Activated naive CD8-positive, alpha-beta T cell treated with anti-CD3 and anti-CD28 coated beads, Interleukin-2, amount 50 U/mL, for 24 hours (primary cell): ENCODE measurements at regions not wholly inside any gene's neighbourhood (a gene's known extent, or its start where the extent isn't known, plus 50 kb on each side); places are given as distances from the start of the nearest gene placed in this dataset.
A peak's percentile ranks its signal among the peaks of the same experiment; 100 is the strongest.

Experiments
- ATAC-seq: fragments of 150-1000 bp; cut with Tn5 transposase; one replicate; pipeline ENCODE4 v1.10.0; 2021
- DNase-seq: peaks from one replicate; pipeline ENCODE4 v3.0.0; 2021
- H3K27ac Mint-ChIP-seq: one replicate; pipeline ENCODE4 v1.8.0; 2021; ENCODE audit warnings: mild to moderate bottlenecking, mixed read lengths
- H3K27me3 Mint-ChIP-seq: one replicate; pipeline ENCODE4 v1.8.0; 2021; ENCODE audit warnings: mixed read lengths
- H3K36me3 Mint-ChIP-seq: one replicate; pipeline ENCODE4 v1.8.0; 2021; ENCODE audit warnings: low read depth, mixed read lengths
- H3K4me1 Mint-ChIP-seq: one replicate; pipeline ENCODE4 v1.8.0; 2021; ENCODE audit warnings: mixed read lengths
- H3K4me3 Mint-ChIP-seq: one replicate; pipeline ENCODE4 v1.8.0; 2021; ENCODE audit warnings: mild to moderate bottlenecking, moderate library complexity, mixed read lengths
- H3K9me3 Mint-ChIP-seq: one replicate; pipeline ENCODE4 v1.8.0; 2021; ENCODE audit warnings: mixed read lengths

GRCh38 chr18:62442391-62442790, 80.4 kb upstream of the ZCCHC2 start:
- H3K9me3 Mint-ChIP-seq: no peaks in the 10 kb centered on the region
- ATAC-seq: no peak

GRCh38 chr18:62445386-62445917, 77.4 kb upstream of the ZCCHC2 start:
- no peaks in the 10 kb centered on the region for H3K9me3 Mint-ChIP-seq
- H3K4me1 Mint-ChIP-seq: no peaks in the 10 kb centered on the region
- no peak for ATAC-seq
- H3K27me3 Mint-ChIP-seq: no peaks in the 10 kb centered on the region
- no peak for DNase-seq
- no peak overlapping the region for H3K4me3 Mint-ChIP-seq
- H3K27ac Mint-ChIP-seq: no peak overlapping the region
- H3K36me3 Mint-ChIP-seq: no peaks in the 10 kb centered on the region

More at GRCh38 chr18:62442391-62442790, 80.4 kb upstream of the ZCCHC2 start:
- Mint-ChIP-seq H3K4me1 (no peaks in the 10 kb centered on the region), H3K27me3 (peaks cover 3% of the 10 kb centered on the region), H3K4me3 (no peak overlapping the region), H3K36me3 (no peaks in the 10 kb centered on the region), H3K27ac (no peak overlapping the region)
- DNase-seq: no peak

GRCh38 chr18:62446511-62446910, 76.3 kb upstream of the ZCCHC2 start:
- H3K36me3 Mint-ChIP-seq: no peaks in the 10 kb centered on the region
- no peaks in the 10 kb centered on the region for H3K9me3 Mint-ChIP-seq
- H3K4me3 Mint-ChIP-seq: no peak overlapping the region
- no peak overlapping the region for H3K27ac Mint-ChIP-seq
- no peaks in the 10 kb centered on the region for H3K27me3 Mint-ChIP-seq
- ATAC-seq (no peak), DNase-seq (no peak)
- H3K4me1 Mint-ChIP-seq: peaks cover 7% of the 10 kb centered on the region

- H3K27ac Mint-ChIP-seq: no peak overlapping the region
- H3K4me1 Mint-ChIP-seq: peaks cover 10% of the 10 kb centered on the region
- H3K4me3 Mint-ChIP-seq: no peak overlapping the region
- no peaks in the 10 kb centered on the region for H3K9me3 Mint-ChIP-seq
- no peaks in the 10 kb centered on the region for H3K27me3 Mint-ChIP-seq
- ATAC-seq (no peak), DNase-seq (no peak)
- H3K36me3 Mint-ChIP-seq: no peaks in the 10 kb centered on the region
Measured at GRCh38 chr18:62447652-62448051, 75.2 kb upstream of the ZCCHC2 start.

- ATAC-seq: no peak
- Mint-ChIP-seq H3K9me3 (no peaks in the 10 kb centered on the region), H3K36me3 (no peaks in the 10 kb centered on the region), H3K27me3 (peaks cover 2% of the 10 kb centered on the region), H3K4me3 (no peak overlapping the region), H3K27ac (no peak overlapping the region), H3K4me1 (peaks cover 12% of the 10 kb centered on the region)
- no peak for DNase-seq
Measured at GRCh38 chr18:62448426-62448825, 74.4 kb upstream of the ZCCHC2 start.

GRCh38 chr18:62449490-62450104, 73.2 kb upstream of the ZCCHC2 start:
- Mint-ChIP-seq H3K4me3 (no peak overlapping the region), H3K27me3 (peaks cover 3% of the 10 kb centered on the region), H3K36me3 (no peaks in the 10 kb centered on the region), H3K4me1 (peaks cover 13% of the 10 kb centered on the region), H3K27ac (no peak overlapping the region), H3K9me3 (no peaks in the 10 kb centered on the region)
- ATAC-seq (no peak), DNase-seq (no peak)

- DNase-seq: no peak
Measured at GRCh38 chr18:62450175-62450545, 72.7 kb upstream of the ZCCHC2 start.

GRCh38 chr18:62450546-62451410, 72.0 kb upstream of the ZCCHC2 start:
- Mint-ChIP-seq H3K9me3 (no peaks in the 10 kb centered on the region), H3K36me3 (no peaks in the 10 kb centered on the region), H3K4me1 (peaks cover 13% of the 10 kb centered on the region)

More at GRCh38 chr18:62450175-62450545, 72.7 kb upstream of the ZCCHC2 start:
- H3K4me1 Mint-ChIP-seq: peaks cover 13% of the 10 kb centered on the region
- H3K9me3 Mint-ChIP-seq: no peaks in the 10 kb centered on the region
- H3K36me3 Mint-ChIP-seq: no peaks in the 10 kb centered on the region
- no peak overlapping the region for H3K27ac Mint-ChIP-seq
- H3K4me3 Mint-ChIP-seq: no peak overlapping the region
- peaks cover 3% of the 10 kb centered on the region for H3K27me3 Mint-ChIP-seq
- ATAC-seq: no peak

GRCh38 chr18:62452280-62452831, 70.5 kb upstream of the ZCCHC2 start:
- Mint-ChIP-seq H3K27me3 (peaks cover 3% of the 10 kb centered on the region), H3K4me1 (peaks cover 13% of the 10 kb centered on the region), H3K36me3 (no peaks in the 10 kb centered on the region), H3K4me3 (no peak overlapping the region), H3K27ac (no peak overlapping the region), H3K9me3 (no peaks in the 10 kb centered on the region)
- no peak for ATAC-seq
- DNase-seq: no peak

More at GRCh38 chr18:62450546-62451410, 72.0 kb upstream of the ZCCHC2 start:
- DNase-seq: no peak
- ATAC-seq: peak; percentile 45
- Mint-ChIP-seq H3K27ac (no peak overlapping the region), H3K4me3 (no peak overlapping the region), H3K27me3 (peaks cover 3% of the 10 kb centered on the region)

- H3K4me1 Mint-ChIP-seq: peaks cover 13% of the 10 kb centered on the region
- H3K36me3 Mint-ChIP-seq: no peaks in the 10 kb centered on the region
- no peak for ATAC-seq
- no peak overlapping the region for H3K4me3 Mint-ChIP-seq
- H3K27ac Mint-ChIP-seq: no peak overlapping the region
- no peaks in the 10 kb centered on the region for H3K9me3 Mint-ChIP-seq
- DNase-seq: no peak
- H3K27me3 Mint-ChIP-seq: peaks cover 3% of the 10 kb centered on the region
Measured at GRCh38 chr18:62453864-62454263, 69.0 kb upstream of the ZCCHC2 start.

- no peak for DNase-seq
- no peaks in the 10 kb centered on the region for H3K36me3 Mint-ChIP-seq
- ATAC-seq: no peak
Measured at GRCh38 chr18:62454527-62454926, 68.3 kb upstream of the ZCCHC2 start.

GRCh38 chr18:62455222-62455621, 67.6 kb upstream of the ZCCHC2 start:
- DNase-seq (no peak), ATAC-seq (no peak)
- no peak overlapping the region for H3K27ac Mint-ChIP-seq
- H3K9me3 Mint-ChIP-seq: no peaks in the 10 kb centered on the region
- peaks cover 3% of the 10 kb centered on the region for H3K27me3 Mint-ChIP-seq
- no peak overlapping the region for H3K4me3 Mint-ChIP-seq
- H3K36me3 Mint-ChIP-seq: no peaks in the 10 kb centered on the region
- H3K4me1 Mint-ChIP-seq: peaks cover 13% of the 10 kb centered on the region

More at GRCh38 chr18:62454527-62454926, 68.3 kb upstream of the ZCCHC2 start:
- no peaks in the 10 kb centered on the region for H3K9me3 Mint-ChIP-seq
- H3K4me1 Mint-ChIP-seq: peaks cover 13% of the 10 kb centered on the region
- H3K27ac Mint-ChIP-seq: no peak overlapping the region
- no peak overlapping the region for H3K4me3 Mint-ChIP-seq
- peaks cover 3% of the 10 kb centered on the region for H3K27me3 Mint-ChIP-seq

GRCh38 chr18:62457877-62458276, 64.9 kb upstream of the ZCCHC2 start:
- peaks cover 3% of the 10 kb centered on the region for H3K27me3 Mint-ChIP-seq
- no peak overlapping the region for H3K4me3 Mint-ChIP-seq
- H3K4me1 Mint-ChIP-seq: peaks cover 3% of the 10 kb centered on the region
- no peaks in the 10 kb centered on the region for H3K9me3 Mint-ChIP-seq
- ATAC-seq (no peak), DNase-seq (no peak)
- no peak overlapping the region for H3K27ac Mint-ChIP-seq
- no peaks in the 10 kb centered on the region for H3K36me3 Mint-ChIP-seq

- no peak overlapping the region for H3K4me3 Mint-ChIP-seq
- DNase-seq (no peak), ATAC-seq (no peak)
- peaks cover 2% of the 10 kb centered on the region for H3K27me3 Mint-ChIP-seq
- peaks cover 2% of the 10 kb centered on the region for H3K4me1 Mint-ChIP-seq
- no peaks in the 10 kb centered on the region for H3K36me3 Mint-ChIP-seq
- H3K9me3 Mint-ChIP-seq: no peaks in the 10 kb centered on the region
- H3K27ac Mint-ChIP-seq: no peak overlapping the region
Measured at GRCh38 chr18:62458346-62458745, 64.5 kb upstream of the ZCCHC2 start.
